GM21526 (cell line): ENCODE measurements at regions not wholly inside any gene's neighbourhood (a gene's known extent, or its start where the extent isn't known, plus 50 kb on each side); places are given as distances from the start of the nearest gene placed in this dataset.

Experiments
- ATAC-seq: cut with Tn5 transposase; IDR thresholded peaks from one replicate; pipeline ENCODE4 v1.9.1; 2021; ENCODE audit warnings: moderate library complexity; ENCODE audit not compliant: unreplicated experiment, low FRiP score

- no peak for ATAC-seq
These were observed 232.5 kb downstream of the HDGFL1 start for GRCh38 chr6:22801831-22802230.

DNA sequence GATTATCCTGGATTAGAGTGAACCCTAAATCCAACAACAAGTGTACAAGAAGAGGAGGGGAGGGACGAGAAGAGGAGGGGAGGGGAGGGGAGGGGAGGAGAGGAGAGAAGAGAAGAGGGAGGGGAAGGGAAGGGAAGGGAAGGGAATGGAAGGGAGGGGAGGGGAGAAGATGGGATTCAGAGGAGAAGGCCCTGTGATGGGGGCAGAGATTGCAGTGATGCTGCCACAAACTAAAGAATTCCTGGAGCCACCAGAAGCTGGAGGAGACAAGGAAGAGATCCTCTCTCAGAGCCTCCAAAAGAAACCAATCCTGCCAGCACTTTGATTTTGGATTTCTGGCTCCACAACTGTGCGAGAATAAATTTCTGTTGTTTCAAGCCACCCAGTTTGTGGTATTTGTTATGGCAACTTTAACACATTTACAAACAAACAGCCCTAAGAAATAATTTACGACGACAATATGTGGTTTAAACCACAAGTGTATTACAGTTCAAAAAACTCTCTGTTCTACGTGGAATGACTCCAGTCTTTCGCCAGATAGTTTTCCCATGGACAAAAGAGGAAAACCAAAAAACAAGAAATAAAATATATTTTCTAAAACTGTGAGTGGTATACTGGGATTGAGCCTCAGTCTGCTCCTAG lies 235.4 kb downstream of the HDGFL1 start:
- ATAC-seq = no peak

DNA sequence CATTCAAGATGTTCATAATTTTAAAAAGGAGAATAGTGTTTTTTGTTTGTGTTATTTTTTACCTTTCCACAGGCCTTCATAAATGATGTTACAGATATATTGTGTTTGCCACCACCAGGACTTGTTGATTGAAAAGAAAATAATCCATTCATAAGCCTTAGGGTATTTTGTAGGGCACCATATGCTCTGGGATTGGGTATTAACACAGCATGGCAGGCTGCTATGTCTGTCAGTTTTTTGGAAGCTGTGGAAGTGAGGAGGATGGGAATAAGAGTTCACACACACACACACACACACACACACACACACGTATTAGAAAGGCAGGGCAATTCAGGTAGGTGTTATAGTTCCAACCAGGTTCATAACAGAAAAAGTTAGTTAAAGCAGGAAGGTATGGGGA lies 237.9 kb downstream of the HDGFL1 start:
- no peak for ATAC-seq

DNA sequence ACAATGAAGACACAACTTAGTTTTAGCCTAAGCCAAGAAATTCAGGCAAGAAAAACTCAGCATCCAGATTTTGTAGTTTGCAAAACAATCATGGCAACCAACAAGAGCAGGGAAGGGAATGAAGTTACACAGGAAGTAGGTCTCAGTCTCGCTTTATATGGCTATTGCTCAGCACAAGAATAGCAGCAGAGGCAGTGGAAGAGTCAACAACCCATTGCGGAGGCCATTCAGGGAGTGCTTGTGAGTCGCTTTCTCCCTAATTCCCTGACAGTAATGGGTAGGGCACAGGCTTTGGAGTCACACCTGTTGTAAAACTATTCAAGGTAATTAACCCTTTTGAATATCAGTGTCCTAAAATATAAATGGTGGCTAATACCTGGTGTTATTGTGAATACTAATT lies 238.5 kb downstream of the HDGFL1 start:
- ATAC-seq = no peak

DNA sequence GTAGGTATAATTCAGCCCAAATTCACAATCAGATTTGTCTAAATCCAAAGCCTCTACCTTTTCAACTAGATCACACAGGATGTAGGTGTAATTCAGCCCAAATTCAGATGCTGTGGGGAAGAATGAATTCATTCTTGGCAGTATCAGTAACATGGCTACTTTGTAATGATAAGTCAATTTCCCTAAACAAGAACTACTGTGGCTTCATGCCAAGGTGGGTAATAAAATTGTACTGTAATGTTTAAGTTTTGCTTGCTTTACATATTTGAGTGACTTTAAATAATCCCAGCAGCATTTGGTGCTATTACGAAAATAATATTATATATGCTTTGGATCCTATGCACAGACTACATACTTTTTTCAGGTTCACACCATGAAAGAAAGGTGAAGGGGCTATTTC lies 239.1 kb downstream of the HDGFL1 start:
- ATAC-seq = no peak

- ATAC-seq = no peak
These were observed 240.0 kb downstream of the HDGFL1 start for GRCh38 chr6:22809370-22809769.

DNA sequence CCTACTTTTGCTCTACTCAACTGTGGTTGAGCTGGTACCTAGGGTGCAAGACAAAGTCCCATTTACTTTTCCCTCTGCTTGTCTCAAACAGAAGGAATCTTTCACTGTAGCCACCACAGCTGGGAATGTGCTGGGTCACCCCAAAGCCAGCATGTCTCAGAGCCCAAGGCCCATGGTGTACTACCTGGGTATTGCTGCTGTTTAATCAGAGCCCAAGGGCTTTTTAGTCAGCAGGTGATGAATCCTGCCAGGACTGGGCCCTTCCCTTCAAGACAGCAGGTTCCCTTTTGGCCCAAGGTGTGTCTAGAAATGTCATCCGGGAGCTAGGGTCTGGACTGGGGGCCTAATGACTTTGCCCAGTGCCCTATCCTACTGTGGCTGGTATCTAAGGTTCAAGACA lies 249.8 kb downstream of the HDGFL1 start:
- ATAC-seq = no peak

DNA sequence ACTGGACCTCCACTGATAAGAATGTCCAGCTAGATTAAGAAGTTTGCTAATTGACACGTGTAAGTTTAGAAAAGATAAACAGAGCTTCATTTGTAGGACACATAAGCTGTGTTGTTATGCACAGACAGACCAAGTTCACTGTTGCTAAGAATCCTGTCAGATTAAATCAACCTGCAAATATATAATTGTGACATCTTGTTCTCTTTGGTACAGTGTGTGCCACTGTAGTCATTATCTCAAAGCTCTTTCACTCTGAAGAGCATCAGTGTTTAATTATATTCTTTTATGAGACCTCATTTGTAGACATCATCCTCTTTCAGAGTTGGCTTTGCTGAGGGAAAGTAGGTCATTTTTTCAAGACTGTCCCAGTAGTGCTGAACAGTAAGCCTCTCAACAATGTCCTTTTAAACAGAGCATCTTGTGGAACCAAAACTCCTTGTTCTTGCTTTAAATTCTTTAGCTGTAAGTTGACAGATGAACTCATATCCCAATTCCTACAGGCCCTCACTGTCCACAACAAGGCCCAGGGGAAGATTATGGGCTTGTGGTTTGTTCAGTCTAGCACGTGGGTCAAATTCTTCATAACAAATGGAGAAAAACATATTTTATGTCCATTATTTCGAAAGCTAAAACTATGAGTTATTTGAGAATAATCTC lies 252.4 kb downstream of the HDGFL1 start:
- no peak for ATAC-seq

- ATAC-seq = no peak
These were observed 255.8 kb downstream of the HDGFL1 start for GRCh38 chr6:22825210-22825609.

DNA sequence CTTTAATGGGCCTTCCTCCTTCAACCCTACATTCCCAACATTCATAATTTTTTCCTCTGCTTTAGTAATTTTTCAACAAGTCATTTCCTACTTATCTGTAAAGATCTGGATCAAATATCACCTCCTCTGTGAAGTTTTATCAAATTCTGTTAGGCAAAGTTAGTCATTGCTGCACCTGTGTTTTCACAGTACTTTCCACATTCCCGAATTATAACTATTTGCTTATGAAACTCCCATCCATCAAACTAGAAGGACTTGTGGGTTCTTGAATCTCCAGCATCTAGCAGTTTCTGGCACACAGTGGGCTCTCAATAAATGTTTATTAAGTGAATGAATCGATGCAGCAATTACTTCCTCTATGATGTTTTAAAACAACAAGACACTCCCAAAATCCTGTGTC lies 257.6 kb downstream of the HDGFL1 start:
- ATAC-seq = no peak

DNA sequence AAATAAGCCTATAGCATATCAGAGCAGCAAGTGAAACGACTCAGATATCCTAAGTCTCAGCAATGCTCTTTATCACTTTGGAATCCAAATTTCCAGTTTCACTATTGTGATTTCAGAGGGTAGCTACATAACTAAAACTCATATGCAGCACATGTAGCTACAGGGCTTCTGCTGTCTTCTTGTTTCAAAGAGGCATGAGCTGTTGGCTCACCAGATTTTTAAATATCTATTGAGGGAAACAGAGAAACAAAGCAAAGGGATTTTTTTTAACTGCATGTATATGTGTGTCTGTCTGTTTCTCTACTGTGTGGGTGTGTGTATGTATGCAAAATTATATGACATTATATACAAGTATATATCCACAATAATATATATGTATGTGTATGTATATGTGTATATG lies 258.4 kb downstream of the HDGFL1 start:
- ATAC-seq = no peak

DNA sequence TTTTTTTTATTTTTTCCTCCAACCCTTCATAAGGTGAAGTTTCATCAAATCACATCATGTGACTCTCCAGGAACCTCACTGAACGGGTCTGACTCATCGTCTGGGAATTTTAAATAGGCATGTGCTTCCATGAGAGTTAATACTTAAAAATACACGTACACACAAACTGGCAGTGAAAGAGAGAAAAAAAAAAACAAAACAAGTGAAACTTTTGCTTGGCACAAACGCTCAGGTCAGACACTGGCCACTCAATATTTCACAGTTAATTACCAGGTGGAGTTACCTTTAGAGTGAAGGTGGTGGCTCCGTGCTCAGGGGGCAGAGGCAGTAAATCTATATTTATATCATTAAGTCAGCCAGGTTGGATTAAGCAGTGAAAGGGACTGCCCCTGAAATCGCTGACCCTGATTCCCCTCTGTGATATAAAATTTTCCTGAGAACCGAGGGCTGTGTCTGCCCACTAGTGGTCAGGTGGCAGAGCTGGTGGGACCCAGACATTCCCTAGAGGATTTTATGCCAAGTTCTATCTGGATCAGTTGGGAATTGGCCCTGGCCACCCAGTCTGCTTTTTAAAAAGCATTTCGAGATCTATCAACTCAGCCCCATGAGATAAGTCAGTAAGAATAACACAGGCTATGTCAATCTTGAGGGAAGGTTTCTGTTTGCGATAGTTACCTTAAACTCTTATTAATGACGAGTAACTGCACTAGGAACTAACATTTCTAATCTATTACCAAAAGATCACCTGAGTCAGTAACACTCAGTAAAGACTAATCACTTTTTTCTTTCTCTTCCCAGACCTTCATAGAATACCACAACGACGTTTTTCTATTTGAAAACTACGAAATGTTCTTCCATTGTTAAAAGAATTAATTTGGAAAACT lies 259.1 kb downstream of the HDGFL1 start:
- ATAC-seq = no peak

GRCh38 chr6:22829070-22829469 lies 259.7 kb downstream of the HDGFL1 start:
- no peak for ATAC-seq

DNA sequence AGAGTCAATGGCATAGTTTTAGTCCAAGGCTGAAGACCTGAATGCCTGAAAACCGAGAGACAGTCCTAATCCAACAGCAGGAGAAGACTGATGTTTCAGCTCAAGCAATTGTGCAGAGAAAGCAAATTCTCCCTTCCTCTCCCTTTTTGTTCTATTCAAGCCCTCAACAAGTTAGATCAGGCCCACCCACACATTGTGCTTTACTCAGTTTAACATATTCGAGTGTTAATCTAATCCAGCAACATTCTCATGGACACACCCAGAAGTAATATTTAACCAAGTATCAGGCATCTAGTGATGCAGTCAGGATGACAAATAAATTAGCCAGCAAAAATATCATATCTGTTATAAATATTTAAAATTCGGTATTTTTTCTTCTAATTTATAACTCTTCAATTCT lies 261.1 kb downstream of the HDGFL1 start:
- ATAC-seq = no peak

DNA sequence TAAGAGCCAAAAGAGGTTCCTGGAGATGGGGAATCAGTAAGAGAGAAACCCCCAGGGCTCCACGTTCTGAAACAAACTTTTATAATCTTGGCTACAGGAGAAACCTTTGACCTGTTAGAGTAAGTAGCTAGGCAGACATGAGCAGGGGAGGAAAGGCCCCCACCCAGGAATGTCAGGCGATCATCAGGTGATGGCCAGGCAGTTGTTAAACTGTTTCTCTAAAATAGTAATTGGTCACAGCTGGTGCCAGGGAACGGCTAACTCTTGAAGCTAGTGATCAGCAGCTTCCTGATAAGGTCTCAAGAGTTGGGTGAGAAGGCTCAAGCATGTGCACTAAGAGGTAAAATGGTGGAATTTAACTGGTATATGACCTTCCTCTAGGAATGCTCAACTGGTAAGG lies 263.8 kb downstream of the HDGFL1 start:
- no peak for ATAC-seq

GRCh38 chr6:22838345-22838744 lies 269.0 kb downstream of the HDGFL1 start:
- ATAC-seq = no peak

- ATAC-seq = no peak
These were observed 276.1 kb downstream of the HDGFL1 start for GRCh38 chr6:22845467-22845866.

DNA sequence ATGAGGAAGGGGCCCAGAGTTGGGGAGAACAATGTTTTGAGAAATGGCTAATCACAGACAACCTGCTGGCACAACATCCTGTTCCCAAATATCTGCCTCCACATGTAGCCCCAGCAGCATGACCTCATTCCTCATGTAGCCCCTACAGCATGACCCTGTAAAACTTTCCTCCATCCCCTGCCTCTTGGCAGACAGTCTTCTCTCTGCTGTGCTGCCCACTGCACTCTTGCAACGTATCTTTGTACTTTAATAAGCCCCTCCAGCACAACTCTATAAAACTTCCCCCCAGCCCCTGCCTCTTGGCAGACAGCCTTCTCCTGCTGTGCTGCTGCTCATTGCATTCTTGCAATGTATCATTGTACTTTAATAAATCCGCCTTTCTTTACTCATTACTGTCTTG lies 278.8 kb downstream of the HDGFL1 start:
- no peak for ATAC-seq

- ATAC-seq = no peak
These were observed 280.6 kb downstream of the HDGFL1 start for GRCh38 chr6:22849921-22850320.

- ATAC-seq = no peak
These were observed 282.7 kb downstream of the HDGFL1 start for GRCh38 chr6:22852101-22852500.

GRCh38 chr6:22873513-22874136 lies 304.3 kb downstream of the HDGFL1 start:
- no peak for ATAC-seq
